GM23338 (cell line): ENCODE measurements at regions not wholly inside any gene's neighbourhood (a gene's known extent, or its start where the extent isn't known, plus 50 kb on each side); places are given as distances from the start of the nearest gene placed in this dataset.

Source experiments
- ATAC-seq: fragments of 200-7000 bp; cut with Tn5 transposase; 3 replicates; pipeline ENCODE4 v1.9.1; 2020
- DNase-seq: peaks from one replicate; pipeline ENCODE4 v3.0.0-alpha.2; 2015; ENCODE audit warnings: low spot score
- H2AFZ ChIP-seq: fragments of 200-600 bp; sonication (generic); 2 replicates; pipeline ENCODE4 v1.8.0; 2016; ENCODE audit warnings: antibody characterized with exemption, mild to moderate bottlenecking, moderate library complexity
- H3F3A ChIP-seq: fragments of 200-600 bp; sonication (generic); replicated peaks from 2 replicates; pipeline ENCODE4 v1.8.0; 2017; ENCODE audit warnings: antibody characterized with exemption, mixed run types, low read depth
- H3K27ac ChIP-seq: fragments of 200-600 bp; sonication (generic); 2 replicates; pipeline ENCODE4 v1.6.1; 2016; ENCODE audit warnings: low read depth
- H3K27me3 ChIP-seq: fragments of 200-600 bp; sonication (generic); 2 replicates; pipeline ENCODE4 v1.8.0; 2016; ENCODE audit warnings: mild to moderate bottlenecking, mixed run types, moderate library complexity; ENCODE audit not compliant: insufficient read depth
- H3K36me3 ChIP-seq: fragments of 200-600 bp; sonication (generic); 2 replicates; pipeline ENCODE4 v1.8.0; 2016; ENCODE audit warnings: mild to moderate bottlenecking; ENCODE audit not compliant: insufficient read depth
- H3K4me1 ChIP-seq: fragments of 200-600 bp; sonication (generic); 2 replicates; pipeline ENCODE4 v1.8.0; 2016; ENCODE audit warnings: mild to moderate bottlenecking, moderate library complexity; ENCODE audit not compliant: insufficient read depth
- H3K4me2 ChIP-seq: fragments of 200-600 bp; sonication (generic); 2 replicates; pipeline ENCODE4 v1.7.1; 2017; ENCODE audit warnings: mixed run types
- H3K4me3 ChIP-seq: fragments of 200-600 bp; sonication (generic); 2 replicates; pipeline ENCODE4 v1.6.1; 2016; ENCODE audit warnings: mixed run types
- H3K79me2 ChIP-seq: fragments of 200-600 bp; sonication (generic); replicated peaks from 2 replicates; pipeline ENCODE4 v1.8.0; 2017; ENCODE audit warnings: mild to moderate bottlenecking; ENCODE audit not compliant: insufficient read depth
- H3K9me2 ChIP-seq: fragments of 200-600 bp; sonication (generic); 2 replicates; pipeline ENCODE4 v1.8.0; 2017; ENCODE audit not compliant: insufficient read depth
- H4K20me1 ChIP-seq: fragments of 200-600 bp; sonication (generic); replicated peaks from 2 replicates; pipeline ENCODE4 v1.8.0; 2017; ENCODE audit warnings: mild to moderate bottlenecking; ENCODE audit not compliant: insufficient read depth
- H3K27ac Mint-ChIP-seq: 2 replicates; pipeline ENCODE4 v1.8.0; 2020; ENCODE audit warnings: inconsistent platforms, mild to moderate bottlenecking, moderate library complexity, mixed read lengths
- H3K27me3 Mint-ChIP-seq: 3 replicates; pipeline ENCODE4 v1.8.0; 2022; ENCODE audit warnings: low read depth, mild to moderate bottlenecking, moderate library complexity, mixed read lengths, inconsistent platforms; ENCODE audit not compliant: insufficient read depth, poor library complexity
- H3K36me3 Mint-ChIP-seq: 3 replicates; pipeline ENCODE4 v1.8.0; 2021; ENCODE audit warnings: low read depth, mild to moderate bottlenecking, inconsistent platforms, moderate library complexity, mixed read lengths
- H3K4me1 Mint-ChIP-seq: 3 replicates; pipeline ENCODE4 v1.8.0; 2020; ENCODE audit warnings: mild to moderate bottlenecking, inconsistent platforms, mixed read lengths
- H3K4me3 Mint-ChIP-seq: 3 replicates; pipeline ENCODE4 v1.8.0; 2021; ENCODE audit warnings: moderate library complexity, mild to moderate bottlenecking, inconsistent platforms, mixed read lengths
- H3K9me3 Mint-ChIP-seq: 3 replicates; pipeline ENCODE4 v1.8.0; 2020; ENCODE audit warnings: moderate library complexity, mild to moderate bottlenecking, inconsistent platforms, mixed read lengths
- CREB1 ChIP-seq: fragments of 250-450 bp; sonication (Bioruptor Pico); IDR thresholded peaks from 2 replicates; pipeline ENCODE4 v1.5.0; 2020; ENCODE audit warnings: low read depth, mild to moderate bottlenecking, moderate library complexity
- ETS1 ChIP-seq: IDR thresholded peaks from 2 replicates; pipeline ENCODE4 v1.6.1; 2016; ENCODE audit warnings: antibody characterized with exemption
- EZH2 ChIP-seq: fragments of 200-600 bp; sonication (generic); IDR thresholded peaks from one replicate; pipeline ENCODE4 v1.8.0; 2017; ENCODE audit warnings: antibody characterized with exemption, mild to moderate bottlenecking, low read depth; ENCODE audit not compliant: unreplicated experiment
- EZH2phosphoT487 ChIP-seq: fragments of 200-600 bp; sonication (generic); IDR thresholded peaks from one replicate; pipeline ENCODE4 v1.8.1; 2018; ENCODE audit warnings: antibody characterized with exemption; ENCODE audit not compliant: unreplicated experiment
- JUNB ChIP-seq: IDR thresholded peaks from one replicate; pipeline ENCODE4 v1.6.1; 2016; ENCODE audit warnings: antibody characterized with exemption; ENCODE audit not compliant: unreplicated experiment
- NANOG ChIP-seq: IDR thresholded peaks from 2 replicates; pipeline ENCODE4 v1.6.1; 2016; ENCODE audit warnings: antibody characterized with exemption, borderline replicate concordance
- POLR2AphosphoS5 ChIP-seq: IDR thresholded peaks from 2 replicates; pipeline ENCODE4 v1.6.1; 2016; ENCODE audit warnings: antibody characterized with exemption, low read depth
- REST ChIP-seq: IDR thresholded peaks from one replicate; pipeline ENCODE4 v1.6.1; 2018; ENCODE audit warnings: antibody characterized with exemption; ENCODE audit not compliant: unreplicated experiment
- STAT1 ChIP-seq: IDR thresholded peaks from one replicate; pipeline ENCODE4 v1.6.1; 2016; ENCODE audit warnings: antibody characterized with exemption; ENCODE audit not compliant: unreplicated experiment
- ZNF114 ChIP-seq: fragments of 250-450 bp; sonication (Bioruptor Pico); IDR thresholded peaks from 2 replicates; pipeline ENCODE4 v1.5.0; 2020; ENCODE audit warnings: mild to moderate bottlenecking, moderate library complexity
- ZNF331 ChIP-seq: fragments of 250-450 bp; sonication (Bioruptor Pico); IDR thresholded peaks from 2 replicates; pipeline ENCODE4 v1.5.0; 2020; ENCODE audit warnings: low read depth, mild to moderate bottlenecking, moderate library complexity
- ZNF462 ChIP-seq: fragments of 250-450 bp; sonication (Bioruptor Pico); IDR thresholded peaks from 2 replicates; pipeline ENCODE4 v1.5.0; 2020; ENCODE audit warnings: mild to moderate bottlenecking, moderate library complexity
- TF ChIP-seq, protein P1 (sequence below), 2 experiments: fragments of 200-600 bp in 1 of 2; sonication (generic) in 1 of 2; conservative IDR thresholded peaks; 2 replicates each; pipeline versions ENCODE4 v1.5.1 to v1.6.1; 2016 to 2017; ENCODE audit warnings: antibody characterized with exemption in 2 of 2, low read depth in 2 of 2, mild to moderate bottlenecking in 2 of 2, moderate library complexity in 1 of 2

DNA sequence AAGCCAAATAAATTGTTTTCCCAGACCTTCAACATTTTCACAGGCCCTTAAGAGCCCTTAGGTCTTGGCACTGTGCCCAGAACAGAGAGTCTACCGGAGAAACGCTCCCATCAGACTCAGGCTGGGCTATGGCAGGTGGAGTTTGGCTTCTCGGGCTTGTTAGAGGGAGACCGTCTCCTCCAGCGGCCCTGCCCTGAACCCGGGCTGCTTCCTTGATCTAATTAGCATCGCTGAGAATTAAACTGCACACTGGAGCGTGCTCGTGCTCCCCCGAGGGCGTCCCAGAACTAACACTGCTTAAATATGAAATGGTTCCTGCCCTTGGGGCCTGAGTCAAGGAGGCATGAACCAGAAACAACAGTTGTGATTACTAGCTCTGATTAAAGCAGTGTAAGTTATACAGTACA, 634.4 kb downstream of the MATN1 start:
- H3K27ac ChIP-seq, result no peak overlapping the region
- TF ChIP-seq POLR2AphosphoS5 (no peak), JUNB (no peak), EZH2 (no peak), CREB1 (CRISPR knock-in tag) (no peak), NANOG (no peak), ZNF462 (no peak), ETS1 (no peak), REST (no peak), STAT1 (no peak), ZNF114 (no peak), EZH2phosphoT487 (no peak), ZNF331 (no peak)
- TF ChIP-seq, protein P1, sequence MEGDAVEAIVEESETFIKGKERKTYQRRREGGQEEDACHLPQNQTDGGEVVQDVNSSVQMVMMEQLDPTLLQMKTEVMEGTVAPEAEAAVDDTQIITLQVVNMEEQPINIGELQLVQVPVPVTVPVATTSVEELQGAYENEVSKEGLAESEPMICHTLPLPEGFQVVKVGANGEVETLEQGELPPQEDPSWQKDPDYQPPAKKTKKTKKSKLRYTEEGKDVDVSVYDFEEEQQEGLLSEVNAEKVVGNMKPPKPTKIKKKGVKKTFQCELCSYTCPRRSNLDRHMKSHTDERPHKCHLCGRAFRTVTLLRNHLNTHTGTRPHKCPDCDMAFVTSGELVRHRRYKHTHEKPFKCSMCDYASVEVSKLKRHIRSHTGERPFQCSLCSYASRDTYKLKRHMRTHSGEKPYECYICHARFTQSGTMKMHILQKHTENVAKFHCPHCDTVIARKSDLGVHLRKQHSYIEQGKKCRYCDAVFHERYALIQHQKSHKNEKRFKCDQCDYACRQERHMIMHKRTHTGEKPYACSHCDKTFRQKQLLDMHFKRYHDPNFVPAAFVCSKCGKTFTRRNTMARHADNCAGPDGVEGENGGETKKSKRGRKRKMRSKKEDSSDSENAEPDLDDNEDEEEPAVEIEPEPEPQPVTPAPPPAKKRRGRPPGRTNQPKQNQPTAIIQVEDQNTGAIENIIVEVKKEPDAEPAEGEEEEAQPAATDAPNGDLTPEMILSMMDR (conservative IDR thresholded peaks at IDR 0.05; ENCODE audit: low read depth in 2 of 2), result no peak
- H3K36me3 ChIP-seq, result no peaks in the 10 kb centered on the region
- no peaks in the 10 kb centered on the region for H3K9me2 ChIP-seq
- H3F3A ChIP-seq, result no peaks in the 10 kb centered on the region
- DNase-seq, result no peak
- no peak overlapping the region for H3K4me3 ChIP-seq
- H3K9me3 Mint-ChIP-seq, result peaks cover 43% of the 10 kb centered on the region
- no peaks in the 10 kb centered on the region for H3K27me3 ChIP-seq
- H3K36me3 Mint-ChIP-seq, result peaks cover 25% of the 10 kb centered on the region
- H2AFZ ChIP-seq, result no peak overlapping the region
- ATAC-seq, result no peak
- H3K4me1 ChIP-seq, result no peaks in the 10 kb centered on the region
- peaks cover 12% of the 10 kb centered on the region for H3K27me3 Mint-ChIP-seq
- H3K27ac Mint-ChIP-seq, result no peak overlapping the region
- H3K4me2 ChIP-seq, result no peak overlapping the region
- no peaks in the 10 kb centered on the region for H4K20me1 ChIP-seq
- no peaks in the 10 kb centered on the region; the same call in 1 of the 3 replicates for H3K4me1 Mint-ChIP-seq
- H3K4me3 Mint-ChIP-seq, result no peak overlapping the region
- no peaks in the 10 kb centered on the region for H3K79me2 ChIP-seq
